Activated gamma-delta T cell treated with Interleukin-2 at 50 U/mL for 16 hours (primary cell): ENCODE measurements at regions not wholly inside any gene's neighbourhood (a gene's known extent, or its start where the extent isn't known, plus 50 kb on each side); places are given as distances from the start of the nearest gene placed in this dataset.

Experiments
- DNase-seq: peaks from one replicate; pipeline ENCODE4 v3.0.0-alpha.2; 2020

DNA sequence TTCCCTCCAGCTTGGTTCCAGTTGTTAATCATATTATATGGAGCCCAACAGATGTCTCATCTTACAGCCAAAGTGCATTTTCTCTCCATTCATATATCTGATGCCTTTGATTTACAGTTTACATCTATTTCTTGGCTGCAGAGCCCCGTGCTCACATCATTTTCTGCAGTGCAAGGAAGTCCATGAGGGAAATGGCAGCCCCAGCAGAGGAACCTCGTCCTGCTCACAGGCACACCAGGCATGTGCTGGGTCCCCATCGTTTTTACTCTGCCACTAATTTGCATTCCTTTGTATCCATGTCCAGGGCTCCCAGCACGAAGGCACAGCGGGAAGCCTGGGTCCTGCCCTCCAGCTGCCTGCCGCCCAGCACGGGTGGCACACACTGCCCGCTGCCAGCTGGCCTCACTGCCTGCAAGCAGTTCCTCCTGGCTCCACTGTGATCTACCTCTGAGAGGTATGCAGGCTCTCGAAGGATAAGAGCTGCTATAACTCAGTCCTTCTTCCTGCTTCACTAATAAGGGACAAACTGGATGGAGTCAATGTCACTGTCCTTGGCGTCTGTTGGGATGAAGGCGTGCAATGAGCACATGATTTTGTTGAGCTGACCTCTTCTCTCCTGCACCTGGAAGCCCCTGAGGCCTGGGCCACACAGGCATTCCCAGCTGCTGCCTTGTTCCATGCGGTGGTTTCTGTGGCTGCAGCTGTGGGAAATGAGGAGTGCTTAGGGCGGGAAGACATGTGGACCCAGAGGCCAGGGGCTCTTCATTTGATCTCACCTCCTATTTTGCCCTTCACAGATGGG, 583.6 kb upstream of the MGMT start:
- no peak for DNase-seq

- no peak for DNase-seq
These were observed 583.0 kb upstream of the MGMT start for GRCh38 chr10:128884033-128884425.

GRCh38 chr10:128884496-128885072, 582.5 kb upstream of the MGMT start:
- no peak for DNase-seq

DNA sequence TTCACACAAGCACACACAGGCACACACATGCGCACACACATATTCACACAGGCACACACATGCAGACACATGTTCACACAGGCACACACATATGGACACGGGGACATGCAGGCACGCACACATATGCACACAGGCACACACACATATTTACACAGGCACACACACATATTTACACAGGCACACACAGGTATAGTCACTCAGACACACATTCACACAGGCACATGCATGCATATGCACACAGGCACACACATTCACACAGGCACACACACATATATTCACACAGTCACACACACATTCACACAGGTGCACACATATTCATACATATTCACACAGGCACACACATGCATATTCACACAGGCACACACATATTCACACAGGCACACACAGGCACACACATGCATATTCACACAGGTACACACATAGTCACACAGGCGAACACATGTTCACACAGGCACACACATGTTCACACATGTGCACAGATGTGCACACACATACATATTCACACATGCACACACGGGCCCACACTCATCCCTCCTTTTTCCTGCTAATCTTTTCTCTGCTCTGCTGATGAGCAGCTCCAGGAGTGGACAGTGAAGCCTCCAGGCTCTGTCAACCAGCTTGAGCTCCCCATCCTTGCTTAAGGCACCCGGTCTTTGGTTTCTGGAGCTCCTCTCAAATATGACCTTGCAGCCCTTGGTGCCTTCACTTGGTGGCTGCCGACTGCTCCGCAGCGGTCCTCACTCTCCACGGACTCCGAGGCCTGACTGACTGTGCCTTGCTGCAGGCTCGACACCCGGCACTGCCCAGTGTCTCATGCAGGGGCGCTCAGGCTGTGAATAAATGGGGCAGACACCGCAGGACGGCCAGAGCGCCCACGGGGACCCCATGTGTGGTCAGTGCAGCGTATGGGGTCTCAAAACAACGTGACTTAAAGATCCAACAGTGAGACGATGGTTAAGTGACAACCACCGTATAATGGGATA, 581.2 kb upstream of the MGMT start:
- DNase-seq: no peak

GRCh38 chr10:128887856-128888255, 579.2 kb upstream of the MGMT start:
- DNase-seq: no peak

DNA sequence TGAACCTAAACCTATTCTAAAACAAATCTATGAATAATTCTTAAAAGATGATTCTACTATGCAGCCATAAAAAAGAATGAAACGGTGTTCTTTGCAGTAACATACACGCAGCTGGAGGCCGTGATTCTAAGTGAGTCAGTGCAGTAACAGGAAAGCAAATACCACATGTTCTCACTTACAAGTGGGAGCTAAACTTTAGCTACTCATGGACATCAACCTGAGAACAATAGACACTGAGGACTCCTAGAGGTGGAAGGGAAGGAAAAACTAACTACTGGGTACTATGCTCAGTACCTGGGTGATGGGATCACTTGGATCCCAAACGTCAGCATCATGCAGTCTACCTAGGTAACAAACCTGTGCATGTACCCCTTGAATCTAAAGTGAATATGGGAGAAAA, 575.0 kb upstream of the MGMT start:
- DNase-seq: no peak

DNA sequence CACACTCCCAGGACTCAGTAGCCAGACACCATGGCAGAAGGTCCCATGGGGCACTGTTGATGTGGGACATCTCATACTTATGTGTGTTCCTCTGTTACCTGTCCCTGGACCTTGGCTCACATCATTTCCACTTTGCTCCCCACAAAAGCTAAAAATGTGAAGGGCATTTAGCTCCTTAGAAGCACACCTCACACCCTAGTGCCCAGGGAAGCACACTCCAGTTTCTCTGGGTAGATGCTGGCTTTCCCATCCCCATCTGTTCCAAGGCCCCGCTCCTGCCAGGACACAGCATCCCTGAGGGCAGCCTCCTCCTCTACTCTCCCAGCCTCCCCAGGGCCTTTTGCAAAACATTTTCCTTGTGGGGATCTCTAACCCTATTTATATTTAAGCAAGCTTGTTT, 572.4 kb upstream of the MGMT start:
- no peak for DNase-seq

DNA sequence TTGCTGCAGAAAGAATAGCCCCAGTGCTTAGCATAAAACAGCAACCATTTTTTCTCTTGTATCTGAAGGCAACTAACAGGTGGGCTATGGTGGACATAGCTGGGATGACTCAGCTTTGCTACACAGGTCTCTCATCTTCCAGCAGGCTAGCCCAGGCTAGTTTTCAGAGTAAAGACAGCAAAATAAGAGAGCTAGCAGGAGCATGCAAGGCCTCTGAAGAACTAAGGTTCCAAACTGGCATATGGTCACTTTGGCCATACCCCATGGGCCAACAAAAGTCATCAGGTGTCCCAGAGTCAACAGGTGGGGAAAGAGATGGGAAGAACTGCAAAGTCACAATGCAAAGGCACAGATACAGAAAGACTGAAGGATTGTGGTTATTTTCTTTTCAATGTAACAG, 571.6 kb upstream of the MGMT start:
- DNase-seq: no peak

DNA sequence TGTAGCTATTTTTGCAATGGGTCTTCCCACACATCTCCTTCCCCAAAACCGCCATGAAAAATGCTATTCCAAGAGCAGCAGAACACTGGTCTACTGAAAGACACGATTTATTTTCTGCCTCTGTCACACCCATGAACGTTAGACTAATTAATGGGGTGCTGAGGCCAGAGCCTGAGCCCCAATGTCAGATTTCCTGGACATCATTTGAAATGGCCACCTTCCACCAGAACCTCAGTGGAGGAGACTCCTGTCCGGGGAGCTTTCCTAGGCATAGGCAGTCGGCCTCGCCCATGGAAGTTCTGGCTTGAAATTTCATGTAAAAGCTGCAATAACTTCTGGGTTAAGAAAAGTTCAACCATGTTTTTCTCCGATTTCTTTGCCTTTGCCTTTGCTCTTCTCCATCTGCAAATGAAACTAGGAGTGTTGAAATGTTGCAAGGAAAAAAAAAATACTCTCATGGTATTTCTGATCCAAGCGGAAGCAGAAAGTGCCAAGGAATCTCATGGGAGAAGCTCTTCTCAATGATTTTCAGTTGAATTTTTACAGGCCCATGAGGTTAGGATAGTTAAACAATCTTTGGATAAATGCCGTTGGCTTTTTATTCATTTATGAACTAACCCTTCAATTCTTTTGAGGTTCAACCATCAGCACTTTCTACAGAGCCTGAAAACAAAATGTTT, 570.8 kb upstream of the MGMT start:
- no peak for DNase-seq

GRCh38 chr10:128896963-128897362, 570.1 kb upstream of the MGMT start:
- DNase-seq: no peak

GRCh38 chr10:128897401-128898129, 569.5 kb upstream of the MGMT start:
- DNase-seq: no peak

- DNase-seq: no peak
These were observed 568.7 kb upstream of the MGMT start for GRCh38 chr10:128898133-128898915.

- no peak for DNase-seq
These were observed 568.2 kb upstream of the MGMT start for GRCh38 chr10:128898916-128899195.

GRCh38 chr10:128900456-128900855, 566.6 kb upstream of the MGMT start:
- DNase-seq: no peak

- no peak for DNase-seq
These were observed 565.8 kb upstream of the MGMT start for GRCh38 chr10:128901236-128901635.

DNA sequence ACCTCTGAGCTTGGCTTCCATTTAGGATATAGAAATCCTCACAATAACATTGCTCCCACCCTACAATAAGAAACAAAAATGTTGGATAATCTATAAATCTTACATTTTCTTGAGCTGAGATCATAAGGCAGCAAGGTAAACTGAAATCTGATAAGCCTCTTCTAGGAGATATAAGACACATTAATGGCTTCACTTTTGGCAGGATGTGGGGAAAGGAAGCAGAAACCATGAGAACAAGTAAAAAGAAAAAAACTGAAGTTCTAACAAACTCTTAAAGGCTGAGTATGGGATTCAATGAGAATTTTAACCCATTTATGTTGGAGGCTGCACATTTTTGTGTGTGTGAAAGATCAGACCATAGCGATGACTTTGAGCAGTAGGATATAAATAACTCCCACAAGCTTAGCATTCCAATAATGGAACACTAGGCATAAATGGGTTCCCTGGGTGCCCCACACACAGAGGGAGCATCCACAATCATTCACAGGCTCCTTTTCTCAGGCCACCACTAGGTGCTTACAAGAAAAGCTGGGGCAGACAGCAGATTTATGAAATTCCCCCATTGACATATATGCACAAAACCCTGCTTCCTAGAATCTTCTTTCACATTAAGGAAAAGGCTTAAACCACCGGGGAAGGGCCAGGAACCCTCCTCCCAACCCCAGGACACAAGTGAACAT, 564.9 kb upstream of the MGMT start:
- DNase-seq: no peak

DNA sequence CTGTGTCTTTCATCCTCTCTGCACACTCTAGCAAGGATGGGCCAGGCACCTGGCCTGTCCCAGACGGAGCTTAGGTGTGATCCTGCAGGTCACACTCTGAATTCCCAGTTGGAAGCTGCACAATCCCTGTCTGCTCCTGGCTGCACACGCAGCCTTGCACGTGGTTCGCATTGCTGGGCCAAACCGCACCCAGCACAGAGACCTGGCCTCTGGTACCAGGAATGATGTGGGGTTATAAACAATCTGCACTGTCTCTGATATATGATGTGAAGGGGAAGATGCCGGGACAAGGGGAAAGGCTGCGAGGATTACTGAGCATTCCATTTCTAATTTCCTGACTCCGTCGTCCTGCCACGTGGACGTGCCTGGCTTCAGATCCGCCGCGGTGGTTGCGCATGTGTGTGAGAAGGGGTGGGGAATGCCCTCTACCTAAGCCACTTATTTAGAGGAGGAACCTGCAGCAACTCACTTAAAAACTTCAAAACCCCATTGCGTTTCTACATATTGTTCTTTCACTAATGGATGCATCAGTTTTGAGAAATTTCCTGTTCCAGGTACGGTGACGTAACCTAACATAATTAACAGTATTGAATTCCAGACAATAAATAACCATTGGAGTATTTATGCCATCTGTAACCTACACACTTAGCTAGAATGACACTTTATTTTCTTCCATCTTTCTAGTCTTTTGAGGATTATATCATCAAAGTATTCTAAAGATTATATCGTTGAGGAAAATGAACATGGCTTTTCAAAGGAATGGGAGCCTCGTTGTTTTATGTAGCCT, 559.7 kb upstream of the MGMT start:
- no peak for DNase-seq

GRCh38 chr10:128908099-128908498, 558.9 kb upstream of the MGMT start:
- DNase-seq: no peak

- DNase-seq: no peak
These were observed 558.5 kb upstream of the MGMT start for GRCh38 chr10:128908499-128908898.
